IPS-NIHi11 (cell line): ENCODE measurements at regions not wholly inside any gene's neighbourhood (a gene's known extent, or its start where the extent isn't known, plus 50 kb on each side); places are given as distances from the start of the nearest gene placed in this dataset.
"Not testable (repeated sequence)": the region's sequence is repeated elsewhere in the genome, so short reads cannot be mapped to it uniquely, and the experiment has no call there.

Experiments used
- DNase-seq: peaks from one replicate; pipeline ENCODE4 v3.0.0; 2012; ENCODE audit warnings: mixed read lengths, low spot score

DNA sequence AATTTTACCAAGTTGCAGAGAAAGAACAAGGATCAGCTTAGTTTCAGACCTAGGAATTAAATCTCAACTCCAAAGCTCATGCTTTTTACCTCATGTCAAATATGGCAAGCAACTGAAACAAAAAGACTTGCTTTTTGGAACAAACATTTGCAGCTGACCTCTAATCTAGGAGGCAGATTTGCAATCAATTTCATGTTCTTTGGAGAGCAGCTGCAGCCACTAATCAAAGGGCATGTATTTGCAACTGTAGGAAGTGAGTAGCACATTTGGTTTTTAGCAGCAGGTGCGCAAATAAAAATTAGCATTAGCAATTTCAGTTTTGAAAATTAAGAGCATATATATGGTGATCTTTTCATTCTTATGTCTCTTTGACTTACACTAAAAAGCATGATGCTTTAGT lies 459.3 kb upstream of the SLC10A2 start:
- DNase-seq = no peak

DNA sequence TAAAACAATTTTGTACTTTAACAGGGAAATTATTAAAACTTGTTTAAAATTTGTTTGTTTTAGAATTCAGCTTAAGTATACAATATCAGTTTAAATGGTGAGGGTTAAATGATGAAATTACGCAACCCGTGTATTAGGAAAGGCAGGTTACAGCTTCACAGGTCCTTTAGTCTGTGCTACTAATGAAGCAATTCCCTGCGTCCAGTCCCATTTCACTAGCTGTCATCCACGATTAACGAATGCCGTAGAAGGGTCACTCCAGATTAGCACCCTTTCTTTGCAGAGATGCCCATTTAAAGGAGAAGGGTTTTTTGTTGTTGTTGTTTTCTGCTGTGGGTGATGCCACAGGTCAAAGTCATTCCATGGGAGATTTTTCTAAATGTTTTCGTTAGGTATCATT lies 457.6 kb upstream of the SLC10A2 start:
- DNase-seq = no peak

DNA sequence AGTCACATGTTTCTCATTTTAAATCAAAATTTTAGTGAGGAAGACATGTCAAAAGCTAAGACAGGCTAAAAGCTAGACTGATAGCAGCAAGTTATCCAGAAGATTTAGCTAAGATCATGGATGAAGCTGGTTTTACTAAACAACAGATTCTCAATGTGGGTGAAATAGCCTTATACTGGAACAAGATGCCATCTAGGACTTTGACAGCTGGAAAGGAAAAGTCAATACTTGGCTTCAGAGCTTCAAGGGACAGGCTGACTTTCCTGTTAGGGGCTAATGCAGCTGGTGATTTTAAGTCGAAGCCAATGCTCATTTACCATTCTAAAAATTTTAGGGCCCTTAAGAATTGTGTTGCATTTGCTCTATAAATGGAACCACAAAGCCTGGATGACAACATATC lies 455.3 kb upstream of the SLC10A2 start:
- no peak for DNase-seq

DNA sequence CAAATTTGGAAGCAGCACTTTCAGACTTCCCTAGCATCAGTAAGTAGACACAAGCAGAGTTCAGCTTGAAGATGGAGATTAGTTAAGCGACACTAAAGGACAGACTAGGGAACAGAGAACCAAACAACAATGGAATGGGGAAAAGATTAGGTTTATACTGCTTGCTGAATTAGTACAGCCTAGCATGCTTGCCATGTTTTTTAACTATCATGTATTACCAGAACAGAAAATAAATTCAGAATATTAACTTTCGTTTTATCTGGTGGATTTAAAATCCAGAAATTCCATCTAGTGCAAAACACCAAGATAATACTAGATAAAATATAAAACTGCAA lies 451.5 kb upstream of the SLC10A2 start:
- no peak for DNase-seq

DNA sequence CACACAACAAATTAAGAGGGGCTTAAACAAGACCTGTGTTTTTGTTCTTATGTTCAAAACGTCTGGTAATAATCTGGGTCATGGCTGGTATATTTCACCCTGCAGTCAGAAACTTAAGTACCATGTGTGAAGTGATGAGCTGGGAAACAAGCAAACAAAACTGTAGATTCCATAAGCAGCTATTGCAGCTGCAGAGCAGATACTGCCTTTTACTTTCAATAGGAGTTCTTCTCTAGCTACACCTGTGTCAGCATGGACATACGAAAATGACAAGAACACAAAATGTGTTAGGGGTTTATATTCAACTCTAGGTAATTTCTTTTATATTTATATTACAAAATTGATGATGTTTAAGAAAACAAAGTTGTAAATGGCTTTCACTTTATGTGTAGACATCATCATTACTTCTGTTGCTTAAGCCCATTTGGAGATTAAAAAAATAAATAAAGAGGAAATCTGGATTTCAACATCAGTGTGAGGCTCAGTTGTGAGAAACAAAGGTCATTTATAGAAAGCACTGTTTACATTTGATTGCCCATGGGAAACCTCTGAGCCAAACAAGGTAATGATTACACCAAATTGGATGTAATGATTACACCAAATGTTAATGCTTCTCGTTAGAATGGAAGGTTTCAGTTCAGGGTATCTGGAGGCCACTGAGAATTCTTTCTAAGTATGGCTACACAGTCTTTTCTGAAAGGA lies 451.0 kb upstream of the SLC10A2 start:
- DNase-seq = no peak

DNA sequence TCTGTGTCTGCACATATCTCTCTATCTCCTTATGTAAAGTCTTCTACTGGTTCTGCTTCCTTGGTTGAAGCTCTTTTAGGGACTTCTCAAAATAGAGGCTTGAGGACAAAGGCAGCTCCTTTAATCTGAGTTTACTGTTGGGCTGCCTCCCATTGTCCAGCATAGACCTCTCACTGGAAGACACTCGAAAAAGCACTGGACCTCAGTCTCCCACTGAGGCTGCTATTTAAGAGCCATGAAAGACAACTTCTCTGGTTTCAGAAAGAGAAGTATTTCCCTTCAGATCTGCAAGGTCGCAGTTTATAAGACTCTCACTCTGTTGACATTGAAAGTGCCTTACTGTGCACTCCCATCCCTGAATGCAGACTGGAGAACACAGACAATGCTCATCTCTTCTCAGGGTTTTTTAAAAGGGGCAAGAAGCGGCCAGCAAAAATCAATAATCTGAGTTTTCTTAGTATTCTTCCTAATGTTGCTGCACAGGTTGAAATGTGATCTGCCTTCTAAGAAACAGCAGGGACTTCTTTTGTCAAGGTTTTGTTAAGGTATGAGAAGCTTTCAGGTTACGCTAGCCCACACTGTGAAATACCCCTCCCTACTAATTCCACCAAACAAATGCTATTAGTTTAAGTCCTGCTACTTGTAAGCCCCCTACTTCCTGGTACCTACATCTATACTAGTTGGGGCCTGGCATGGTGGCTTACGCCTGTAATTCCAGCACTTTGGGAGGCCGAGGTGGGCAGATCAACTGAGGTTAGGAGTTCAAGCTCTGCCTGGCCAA lies 450.0 kb upstream of the SLC10A2 start:
- DNase-seq = no peak

DNA sequence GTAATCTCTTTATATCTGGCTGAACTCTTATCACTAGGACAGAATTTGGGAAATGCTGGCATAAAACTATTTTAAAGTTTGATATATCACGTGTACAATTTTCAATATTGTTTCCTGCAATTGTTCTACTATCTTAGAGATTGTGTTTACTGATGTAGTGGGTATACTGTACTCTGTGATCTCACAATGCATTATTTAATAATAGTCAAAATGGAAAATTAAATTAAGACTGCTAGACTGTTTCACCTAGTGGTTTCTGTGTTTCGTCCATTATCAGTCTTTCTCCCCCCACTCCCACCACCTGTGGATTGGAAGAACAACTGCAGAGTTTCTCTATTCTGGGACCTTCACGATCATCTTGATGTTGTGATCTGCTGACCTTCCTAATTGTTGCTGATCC lies 449.2 kb upstream of the SLC10A2 start:
- no peak for DNase-seq

DNA sequence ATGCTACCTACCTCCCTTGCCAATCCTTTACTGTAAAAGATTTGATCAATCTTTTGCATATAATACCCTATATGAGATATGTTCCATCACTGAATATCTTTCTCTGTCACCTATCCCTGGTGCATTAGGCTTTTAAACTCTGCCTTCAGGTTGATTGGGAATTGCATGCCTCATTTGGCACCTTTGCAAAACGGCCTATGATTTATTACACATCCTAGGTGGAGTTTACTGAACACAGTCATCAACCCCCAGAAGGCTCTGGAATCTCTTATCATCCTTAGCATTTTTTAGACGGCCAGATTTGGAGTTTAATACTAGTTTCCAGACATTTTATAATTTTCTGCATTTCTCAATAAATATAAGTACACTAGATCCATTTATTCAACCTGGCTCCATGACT lies 448.4 kb upstream of the SLC10A2 start:
- DNase-seq = no peak

DNA sequence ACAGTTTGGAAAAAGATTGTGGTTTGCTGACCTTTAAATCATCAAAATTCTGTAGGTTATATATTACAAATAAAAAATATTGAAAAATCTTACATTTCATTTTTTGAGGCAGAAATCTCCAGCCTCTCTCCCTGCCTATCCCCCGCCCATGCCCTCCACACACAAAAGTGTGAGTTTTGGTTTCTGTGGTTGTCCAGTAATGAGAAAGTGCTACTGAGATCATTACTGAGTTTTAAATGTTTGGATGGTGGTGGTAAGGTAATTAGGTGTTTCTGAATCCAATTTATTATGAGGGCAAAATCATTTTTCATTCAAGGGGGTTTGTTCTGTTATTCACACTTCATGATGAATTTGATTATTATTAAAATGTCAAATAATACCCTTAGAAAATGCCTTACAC lies 448.0 kb upstream of the SLC10A2 start:
- DNase-seq = no peak

DNA sequence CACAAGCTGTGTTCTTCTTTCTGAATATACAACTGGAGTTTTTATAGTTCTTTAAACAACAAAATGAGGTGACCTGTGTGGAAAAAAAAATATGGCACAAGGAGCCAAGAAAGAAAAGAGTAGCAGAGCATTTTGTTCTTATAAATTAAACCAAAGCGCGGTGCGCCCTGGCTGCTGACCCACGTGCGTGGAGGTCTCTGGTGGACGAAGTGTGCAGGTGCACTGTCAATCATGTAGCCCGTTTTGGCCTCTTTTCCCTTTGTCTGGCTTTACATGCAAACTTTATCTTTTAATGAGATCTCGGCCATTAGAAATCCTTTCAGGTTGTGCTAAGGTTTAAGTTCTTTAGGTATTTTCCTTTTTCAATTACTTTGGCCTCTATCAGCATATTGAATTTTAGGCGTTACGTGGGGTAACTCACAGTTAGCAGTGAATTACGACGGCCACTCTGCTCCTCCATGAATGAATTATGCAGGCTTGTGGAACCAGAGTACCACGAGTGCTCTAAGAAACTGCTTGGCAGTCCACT lies 443.9 kb upstream of the SLC10A2 start:
- DNase-seq = peak; percentile 10

DNA sequence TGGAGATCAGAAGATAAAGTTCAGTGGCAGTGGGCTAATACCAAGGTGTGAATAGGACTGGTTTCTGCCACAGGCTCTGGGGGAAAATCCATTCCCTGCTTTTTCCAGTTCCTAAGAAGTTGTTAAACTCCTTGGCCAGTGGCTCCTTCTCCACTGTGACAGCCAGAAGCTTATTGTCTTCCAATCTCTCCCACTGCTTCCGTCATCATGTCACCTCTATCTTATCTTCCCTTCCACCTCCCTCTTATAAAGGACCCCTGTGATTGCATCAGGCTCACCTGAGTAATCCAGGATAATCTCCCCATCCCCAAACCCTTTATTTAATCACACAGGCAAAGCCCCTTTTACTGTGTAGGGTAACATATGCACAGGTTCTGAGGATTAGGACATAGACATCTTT lies 431.2 kb upstream of the SLC10A2 start:
- no peak for DNase-seq

DNA sequence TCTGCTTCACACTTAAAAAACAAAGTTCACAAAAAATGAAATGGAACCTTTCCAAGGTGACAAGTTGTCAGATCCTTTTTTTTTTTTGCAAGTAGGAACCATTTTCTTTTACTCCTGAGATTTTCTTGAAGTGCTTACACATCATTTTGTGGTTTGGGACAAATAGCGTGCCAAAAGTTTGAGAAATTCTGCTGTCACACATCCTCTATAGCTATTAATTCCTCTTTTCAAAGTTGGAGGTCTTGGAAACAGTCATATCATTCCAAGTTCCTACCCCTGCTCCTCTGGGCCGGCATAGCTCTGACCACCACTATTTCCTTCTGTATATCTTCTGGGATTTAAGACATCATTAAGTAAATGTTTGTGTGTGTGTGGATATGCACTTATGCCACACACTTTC lies 421.6 kb upstream of the SLC10A2 start:
- DNase-seq = no peak

DNA sequence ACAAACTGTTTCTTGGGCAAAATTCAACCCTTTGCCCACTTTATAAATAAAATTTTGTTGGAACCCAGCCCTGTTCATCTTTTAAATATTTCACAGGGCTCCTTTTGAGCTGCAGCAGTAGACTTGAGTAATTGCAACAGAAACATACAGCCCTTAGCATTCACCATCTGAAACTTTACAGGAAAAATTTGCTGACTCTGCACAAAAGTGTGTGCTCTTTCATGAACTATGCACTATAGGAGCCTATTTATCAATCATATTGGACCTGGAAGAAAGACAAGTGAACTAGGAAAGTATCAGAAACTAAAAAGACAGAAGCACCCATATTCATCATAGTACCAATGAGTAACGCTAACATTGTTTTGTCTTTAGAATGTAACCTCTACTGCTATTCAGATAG lies 406.9 kb upstream of the SLC10A2 start:
- DNase-seq = no peak

DNA sequence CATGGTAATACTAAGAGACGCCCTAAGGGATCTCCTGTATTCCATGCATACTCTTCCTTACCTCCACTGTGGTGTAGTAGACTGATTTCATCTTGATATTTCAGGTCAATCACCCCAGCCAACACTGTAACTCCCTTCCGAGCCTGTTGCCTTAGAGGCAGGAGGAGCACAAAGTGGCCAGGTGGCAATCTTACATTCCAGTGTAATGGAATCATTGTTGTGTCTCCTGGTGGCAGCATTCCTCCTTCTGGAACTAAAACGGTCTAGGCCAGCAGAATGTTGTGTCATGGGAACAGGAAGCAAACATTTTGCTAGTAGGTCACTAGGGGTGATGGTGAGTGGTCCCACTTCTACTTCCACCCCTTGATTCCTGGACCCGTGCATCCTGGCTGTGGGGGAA lies 405.7 kb upstream of the SLC10A2 start:
- no peak for DNase-seq

DNA sequence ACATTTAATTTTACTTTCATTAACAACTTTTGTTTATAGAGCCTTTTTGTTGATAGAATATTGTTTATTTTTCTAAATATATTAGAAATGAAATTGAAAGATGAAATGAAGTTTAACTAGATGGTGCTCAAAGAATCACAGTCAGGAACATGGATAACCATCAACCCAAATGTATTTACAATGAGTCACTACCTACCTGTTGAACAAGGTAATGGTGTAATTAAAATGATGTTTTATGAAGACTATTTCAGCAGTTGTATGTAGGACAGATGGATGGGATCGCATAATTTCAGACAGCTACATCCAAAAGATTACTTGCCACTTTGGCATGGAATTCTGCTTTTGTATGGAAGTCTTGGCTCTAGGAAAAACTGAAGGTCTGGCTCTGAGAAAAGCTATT lies 403.6 kb upstream of the SLC10A2 start:
- no peak for DNase-seq

DNA sequence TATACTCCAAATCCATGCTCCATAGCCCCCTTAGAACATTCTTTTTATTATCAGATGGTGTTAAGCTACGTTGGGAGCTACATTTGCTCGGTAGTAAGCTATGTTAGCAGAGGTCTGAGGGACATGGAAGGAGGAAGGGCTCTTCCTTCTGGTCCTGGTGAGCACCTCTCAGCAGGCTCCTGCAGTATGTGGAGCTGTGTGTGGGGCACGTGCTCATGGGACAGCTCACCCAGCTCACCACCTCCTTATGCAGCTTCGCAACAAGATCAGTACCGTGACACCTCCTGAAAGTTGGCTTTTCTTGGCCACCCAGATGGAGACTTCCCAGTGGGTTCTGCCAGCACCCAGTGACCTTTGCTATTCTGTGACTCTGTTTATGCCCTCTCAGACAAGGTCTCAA lies 400.5 kb upstream of the SLC10A2 start:
- no peak for DNase-seq

DNA sequence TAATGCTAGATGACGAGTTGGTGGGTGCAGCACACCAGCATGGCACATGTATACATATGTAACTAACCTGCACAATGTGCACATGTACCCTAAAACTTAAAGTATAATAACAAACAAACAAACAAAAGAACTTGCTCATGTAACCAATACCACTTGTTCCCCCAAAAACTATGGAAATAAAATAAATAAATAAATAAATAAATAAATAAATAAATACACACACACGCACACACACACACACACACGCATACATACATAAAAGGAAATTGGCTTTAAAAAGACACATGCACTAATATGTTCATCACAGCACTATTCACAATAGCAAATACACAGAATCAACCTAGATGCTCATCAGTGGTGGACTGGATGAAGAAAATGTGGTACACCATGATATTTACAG lies 394.0 kb upstream of the SLC10A2 start:
- DNase-seq = not testable (repeated sequence)

DNA sequence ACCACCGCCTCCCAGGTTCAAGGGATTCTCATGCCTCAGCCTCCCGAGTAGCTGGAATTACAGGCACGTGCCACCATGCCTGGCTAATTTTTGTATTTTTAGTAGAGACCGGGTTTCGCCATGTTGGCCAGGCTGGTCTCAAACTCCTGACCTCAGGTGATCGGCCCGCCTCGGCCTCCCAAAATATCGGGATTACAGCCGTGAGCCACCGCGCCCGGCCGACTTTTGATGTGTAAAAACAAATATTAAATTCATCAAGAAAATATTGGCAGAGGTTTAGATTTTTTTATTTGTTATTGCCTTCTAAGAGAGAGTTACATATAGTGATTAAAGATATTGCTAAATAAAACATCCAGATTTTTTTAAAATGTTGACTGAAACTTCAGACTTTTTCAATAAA lies 390.8 kb upstream of the SLC10A2 start:
- not testable (repeated sequence) for DNase-seq

DNA sequence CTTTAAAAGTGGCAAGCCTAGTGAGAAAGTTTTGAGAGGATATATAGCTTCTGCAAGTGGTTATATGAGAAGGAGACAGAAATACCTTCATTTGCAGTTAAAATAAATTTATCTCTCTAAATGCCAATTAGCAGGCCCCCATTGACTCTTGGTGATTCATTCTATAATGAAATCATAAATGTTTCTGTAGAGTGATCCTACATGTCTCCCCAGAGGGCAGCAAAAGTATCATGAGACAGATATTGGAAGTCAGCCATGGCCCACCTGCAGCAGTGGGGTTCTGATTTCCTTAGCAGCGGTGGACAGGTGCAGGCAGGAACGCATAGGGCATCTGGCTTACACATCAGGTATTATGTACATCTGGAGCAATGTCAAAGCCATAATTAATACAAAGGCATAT lies 385.4 kb upstream of the SLC10A2 start:
- no peak for DNase-seq

DNA sequence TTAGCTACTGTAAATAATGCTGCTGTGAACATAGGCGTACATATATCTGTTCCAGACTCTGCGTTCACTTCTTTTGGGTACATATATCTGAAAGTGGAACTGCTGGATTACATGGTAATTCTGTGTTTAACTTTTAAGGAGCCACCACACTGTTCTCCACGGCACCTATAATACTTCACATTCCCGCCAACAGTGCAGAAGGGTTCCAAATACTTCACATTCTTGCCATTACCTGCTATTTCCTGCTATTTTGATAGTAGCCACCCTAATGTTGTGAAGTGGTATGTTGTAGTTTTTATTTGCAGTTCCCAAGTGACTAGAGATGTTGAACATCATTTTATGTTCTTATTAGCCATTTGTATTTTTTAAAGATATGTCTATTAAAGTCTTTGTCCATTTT lies 377.4 kb upstream of the SLC10A2 start:
- DNase-seq = no peak

DNA sequence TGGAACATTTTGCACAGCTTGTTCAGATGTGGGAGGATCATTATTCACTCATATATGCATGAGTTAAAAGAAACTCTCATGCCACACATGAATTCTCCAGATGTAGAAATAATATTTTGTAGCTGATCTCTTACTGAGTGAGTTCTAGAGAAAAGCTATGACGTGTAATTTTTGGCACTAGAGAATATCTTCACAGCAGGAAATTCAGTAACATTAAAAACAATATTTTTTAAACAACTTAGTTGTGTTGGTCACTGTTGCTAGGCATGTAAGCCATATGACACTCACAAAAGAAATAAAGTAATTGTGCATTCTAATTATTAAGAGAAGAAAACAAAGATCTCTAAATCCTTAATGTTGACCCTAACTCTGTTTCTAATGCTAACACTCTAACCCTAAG lies 371.4 kb upstream of the SLC10A2 start:
- DNase-seq = no peak

DNA sequence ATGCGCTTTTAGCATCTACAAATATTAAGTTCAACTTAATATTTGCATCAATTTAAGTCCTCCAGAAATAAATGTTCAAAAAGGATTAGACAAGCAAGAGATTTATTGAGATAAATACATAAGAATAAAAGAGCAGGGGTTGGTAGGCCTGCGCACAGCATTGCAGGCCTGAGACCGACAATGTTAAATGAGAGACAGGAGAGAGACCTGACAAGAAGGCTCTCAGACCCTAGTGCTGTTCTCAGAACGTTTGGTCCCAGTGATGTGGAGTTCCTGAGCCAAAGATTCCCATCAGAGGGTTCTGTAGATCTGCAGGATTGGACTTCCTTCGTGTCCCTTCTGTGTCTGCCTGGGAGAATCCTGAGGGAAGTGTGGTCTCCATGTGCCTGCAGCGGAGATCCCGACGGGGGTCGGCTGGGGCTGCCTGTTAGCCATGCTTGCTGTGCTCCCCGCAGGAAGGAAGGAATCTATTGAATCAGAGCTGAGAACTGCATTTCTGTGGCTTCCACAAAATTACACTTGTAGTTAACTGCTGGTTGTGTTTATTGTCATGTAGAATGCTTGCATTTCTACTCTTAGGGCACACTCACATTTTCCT lies 369.9 kb upstream of the SLC10A2 start:
- DNase-seq = peak; percentile 18

DNA sequence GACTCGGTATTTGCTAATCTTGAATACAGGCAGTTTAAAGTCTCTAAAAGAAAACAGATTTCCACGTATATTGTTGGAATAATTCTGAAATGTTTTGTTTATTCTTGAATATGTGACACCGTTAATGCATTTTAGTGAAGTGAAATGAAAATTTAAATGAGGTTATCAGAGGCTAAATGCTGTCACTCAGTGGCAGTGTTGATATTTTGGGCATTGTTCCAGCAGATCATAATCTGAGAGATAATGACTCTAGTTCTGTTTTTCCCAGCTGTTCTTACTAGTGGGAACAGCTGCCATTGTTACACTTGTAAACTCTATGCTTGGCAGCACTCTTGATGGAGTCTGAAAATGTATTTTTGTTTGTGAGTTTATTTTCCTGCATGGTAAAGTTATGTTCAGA lies 365.6 kb upstream of the SLC10A2 start:
- DNase-seq = no peak
